HUDEP-2 (cell line): ENCODE measurements at regions not wholly inside any gene's neighbourhood (a gene's known extent, or its start where the extent isn't known, plus 50 kb on each side); places are given as distances from the start of the nearest gene placed in this dataset.

Experiments
- DNase-seq, 76 experiments: peaks; one replicate each; lab custom pipeline; 2025; ENCODE audit not compliant: unreplicated experiment in 76 of 76; lab: John Stamatoyannopoulos, UW

GRCh38 chr4:41487868-41488440 lies 50.0 kb upstream of the LIMCH1 start:
- DNase-seq: no peak
